Fibroblast of lung (primary cell): ENCODE measurements at regions not wholly inside any gene's neighbourhood (a gene's known extent, or its start where the extent isn't known, plus 50 kb on each side); places are given as distances from the start of the nearest gene placed in this dataset.

ENCODE experiments used
- EZH2 ChIP-seq: IDR thresholded peaks from 2 replicates; pipeline ENCODE4 v1.5.1; 2012; ENCODE audit warnings: low read length, control low read depth, mild to moderate bottlenecking; ENCODE audit errors: missing control alignments
- TF ChIP-seq, protein P1 (sequence below), 2 donors: IDR thresholded peaks in 1 of 2; conservative IDR thresholded peaks in 1 of 2; 1 replicate in 1 of 2; 2 replicates in 1 of 2; pipeline ENCODE4 v1.5.1; 2011 to 2012; ENCODE audit warnings: low read length in 2 of 2, control low read depth in 1 of 2, inconsistent platforms in 1 of 2, low read depth in 1 of 2, mild to moderate bottlenecking in 1 of 2

DNA sequence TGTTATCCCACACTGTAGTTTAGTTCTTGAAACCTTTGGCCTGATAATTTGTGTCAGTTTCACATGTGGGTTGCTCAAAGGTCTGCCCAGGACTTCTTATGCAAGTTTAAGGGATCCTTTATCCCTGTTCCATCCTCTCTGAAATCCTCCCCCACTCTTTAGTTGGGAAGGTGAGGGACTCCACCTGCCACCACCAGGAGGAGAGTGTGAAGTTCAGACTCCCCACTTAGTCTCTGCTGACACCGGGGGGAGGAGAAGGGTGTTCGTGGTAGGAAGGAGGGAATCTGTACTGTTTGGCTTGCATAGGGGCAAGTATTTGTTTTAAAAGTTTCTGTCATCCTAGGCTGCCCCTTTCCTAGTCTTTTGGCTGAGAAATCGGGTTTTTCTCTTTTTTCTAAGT, 211.8 kb downstream of the PPP4R3C start:
- TF ChIP-seq EZH2 = no peak
- TF ChIP-seq, protein P1, sequence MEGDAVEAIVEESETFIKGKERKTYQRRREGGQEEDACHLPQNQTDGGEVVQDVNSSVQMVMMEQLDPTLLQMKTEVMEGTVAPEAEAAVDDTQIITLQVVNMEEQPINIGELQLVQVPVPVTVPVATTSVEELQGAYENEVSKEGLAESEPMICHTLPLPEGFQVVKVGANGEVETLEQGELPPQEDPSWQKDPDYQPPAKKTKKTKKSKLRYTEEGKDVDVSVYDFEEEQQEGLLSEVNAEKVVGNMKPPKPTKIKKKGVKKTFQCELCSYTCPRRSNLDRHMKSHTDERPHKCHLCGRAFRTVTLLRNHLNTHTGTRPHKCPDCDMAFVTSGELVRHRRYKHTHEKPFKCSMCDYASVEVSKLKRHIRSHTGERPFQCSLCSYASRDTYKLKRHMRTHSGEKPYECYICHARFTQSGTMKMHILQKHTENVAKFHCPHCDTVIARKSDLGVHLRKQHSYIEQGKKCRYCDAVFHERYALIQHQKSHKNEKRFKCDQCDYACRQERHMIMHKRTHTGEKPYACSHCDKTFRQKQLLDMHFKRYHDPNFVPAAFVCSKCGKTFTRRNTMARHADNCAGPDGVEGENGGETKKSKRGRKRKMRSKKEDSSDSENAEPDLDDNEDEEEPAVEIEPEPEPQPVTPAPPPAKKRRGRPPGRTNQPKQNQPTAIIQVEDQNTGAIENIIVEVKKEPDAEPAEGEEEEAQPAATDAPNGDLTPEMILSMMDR (conservative IDR thresholded peaks at IDR 0.05 in 1 of 2, IDR thresholded peaks at IDR 0.05 in 1 of 2; ENCODE audit: low read depth in 1 of 2, low read length in 2 of 2) = no peak
